Right lobe of liver (tissue), 4 donors: ENCODE measurements at regions not wholly inside any gene's neighbourhood (a gene's known extent, or its start where the extent isn't known, plus 50 kb on each side); places are given as distances from the start of the nearest gene placed in this dataset.
"Not testable (repeated sequence)": the region's sequence is repeated elsewhere in the genome, so short reads cannot be mapped to it uniquely, and the experiment has no call there.

Source experiments
- CTCF ChIP-seq, 4 donors: fragments of 200-600 bp in 3 of 4; fragments of 450-650 bp in 1 of 4; IDR thresholded peaks; one replicate each; pipeline versions ENCODE4 v1.5.1 to v1.8.0; 2016 to 2022; ENCODE audit warnings: antibody characterized with exemption in 4 of 4, mild to moderate bottlenecking in 2 of 4
- POLR2A ChIP-seq: fragments of 450-650 bp; IDR thresholded peaks from one replicate; pipeline ENCODE4 v1.6.1; 2017; ENCODE audit warnings: antibody characterized with exemption, mild to moderate bottlenecking
- donor health status: DM: no; HTN: no; CAD: no.
- donor health status: DM: no; HTN: no; CAD: no.
- donor health status: DM: no; HTN: yes; CAD: no.

- TF ChIP-seq CTCF (IDR thresholded peaks at IDR 0.05); POLR2A: not testable (repeated sequence)
Observed at GRCh38 chr17:45576527-45577307, 86.2 kb upstream of the PLEKHM1 start.
